Esophagus muscularis mucosa (tissue), 4 donors: ENCODE measurements at regions not wholly inside any gene's neighbourhood (a gene's known extent, or its start where the extent isn't known, plus 50 kb on each side); places are given as distances from the start of the nearest gene placed in this dataset.

Experiments
- EP300 ChIP-seq: sonication (generic); formaldehyde crosslinking; IDR thresholded peaks from one replicate; pipeline ENCODE4 v1.6.1; 2017; ENCODE audit warnings: antibody characterized with exemption
- POLR2A ChIP-seq: fragments of 450-650 bp; IDR thresholded peaks from one replicate; pipeline ENCODE4 v1.6.1; 2017; ENCODE audit warnings: antibody characterized with exemption, moderate library complexity, mild to moderate bottlenecking, low read depth
- POLR2AphosphoS5 ChIP-seq, 2 donors: sonication (generic); formaldehyde crosslinking; IDR thresholded peaks; one replicate each; pipeline ENCODE4 v1.6.1; 2017; ENCODE audit warnings: antibody characterized with exemption in 2 of 2
- TF ChIP-seq, protein P1 (sequence below), 3 experiments: fragments of 200-600 bp in 2 of 3; fragments of 450-650 bp in 1 of 3; sonication (generic) in 2 of 3; IDR thresholded peaks; one replicate each; pipeline ENCODE4 v1.5.1; 2017 to 2019; ENCODE audit warnings: antibody characterized with exemption in 3 of 3, mild to moderate bottlenecking in 2 of 3, moderate library complexity in 1 of 3

- TF ChIP-seq, protein P1, sequence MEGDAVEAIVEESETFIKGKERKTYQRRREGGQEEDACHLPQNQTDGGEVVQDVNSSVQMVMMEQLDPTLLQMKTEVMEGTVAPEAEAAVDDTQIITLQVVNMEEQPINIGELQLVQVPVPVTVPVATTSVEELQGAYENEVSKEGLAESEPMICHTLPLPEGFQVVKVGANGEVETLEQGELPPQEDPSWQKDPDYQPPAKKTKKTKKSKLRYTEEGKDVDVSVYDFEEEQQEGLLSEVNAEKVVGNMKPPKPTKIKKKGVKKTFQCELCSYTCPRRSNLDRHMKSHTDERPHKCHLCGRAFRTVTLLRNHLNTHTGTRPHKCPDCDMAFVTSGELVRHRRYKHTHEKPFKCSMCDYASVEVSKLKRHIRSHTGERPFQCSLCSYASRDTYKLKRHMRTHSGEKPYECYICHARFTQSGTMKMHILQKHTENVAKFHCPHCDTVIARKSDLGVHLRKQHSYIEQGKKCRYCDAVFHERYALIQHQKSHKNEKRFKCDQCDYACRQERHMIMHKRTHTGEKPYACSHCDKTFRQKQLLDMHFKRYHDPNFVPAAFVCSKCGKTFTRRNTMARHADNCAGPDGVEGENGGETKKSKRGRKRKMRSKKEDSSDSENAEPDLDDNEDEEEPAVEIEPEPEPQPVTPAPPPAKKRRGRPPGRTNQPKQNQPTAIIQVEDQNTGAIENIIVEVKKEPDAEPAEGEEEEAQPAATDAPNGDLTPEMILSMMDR (IDR thresholded peaks at IDR 0.05) = no peak
- no peak for TF ChIP-seq EP300
- TF ChIP-seq POLR2A = no peak
- TF ChIP-seq POLR2AphosphoS5 (IDR thresholded peaks at IDR 0.05) = no peak
Measured at GRCh38 chr3:139846729-139847128, 88.3 kb upstream of the CLSTN2 start.
